Panc1 (cell line): ENCODE measurements at regions not wholly inside any gene's neighbourhood (a gene's known extent, or its start where the extent isn't known, plus 50 kb on each side); places are given as distances from the start of the nearest gene placed in this dataset.
"Not testable (repeated sequence)": the region's sequence is repeated elsewhere in the genome, so short reads cannot be mapped to it uniquely, and the experiment has no call there.

Experiments used
- POLR2AphosphoS5 ChIP-seq: IDR thresholded peaks from 2 replicates; pipeline ENCODE4 v1.6.1; 2012; ENCODE audit warnings: mild to moderate bottlenecking, low read depth, low read length, moderate library complexity
- REST ChIP-seq, 2 experiments: IDR thresholded peaks; 2 replicates each; pipeline ENCODE4 v1.6.1; 2011 to 2012; ENCODE audit warnings: low read depth in 2 of 2, control low read depth in 1 of 2, low read length in 1 of 2, mild to moderate bottlenecking in 1 of 2, moderate library complexity in 1 of 2; ENCODE audit not compliant: insufficient read depth in 1 of 2
- SIN3A ChIP-seq: IDR thresholded peaks from 2 replicates; pipeline ENCODE4 v1.6.1; 2012; ENCODE audit warnings: low read depth, mild to moderate bottlenecking, low read length, moderate library complexity, borderline replicate concordance; ENCODE audit not compliant: insufficient read depth
- TCF7L2 ChIP-seq: IDR thresholded peaks from 2 replicates; pipeline ENCODE4 v1.6.1; 2011; ENCODE audit warnings: mild to moderate bottlenecking, low read depth, low read length, inconsistent platforms
- TF ChIP-seq, protein P1 (sequence below): fragments of 450-650 bp; IDR thresholded peaks from 2 replicates; pipeline ENCODE4 v1.5.1; 2017; ENCODE audit warnings: mild to moderate bottlenecking

GRCh38 chr12:85628562-85628961 lies 207.6 kb downstream of the RASSF9 start:
- TF ChIP-seq, protein P1, sequence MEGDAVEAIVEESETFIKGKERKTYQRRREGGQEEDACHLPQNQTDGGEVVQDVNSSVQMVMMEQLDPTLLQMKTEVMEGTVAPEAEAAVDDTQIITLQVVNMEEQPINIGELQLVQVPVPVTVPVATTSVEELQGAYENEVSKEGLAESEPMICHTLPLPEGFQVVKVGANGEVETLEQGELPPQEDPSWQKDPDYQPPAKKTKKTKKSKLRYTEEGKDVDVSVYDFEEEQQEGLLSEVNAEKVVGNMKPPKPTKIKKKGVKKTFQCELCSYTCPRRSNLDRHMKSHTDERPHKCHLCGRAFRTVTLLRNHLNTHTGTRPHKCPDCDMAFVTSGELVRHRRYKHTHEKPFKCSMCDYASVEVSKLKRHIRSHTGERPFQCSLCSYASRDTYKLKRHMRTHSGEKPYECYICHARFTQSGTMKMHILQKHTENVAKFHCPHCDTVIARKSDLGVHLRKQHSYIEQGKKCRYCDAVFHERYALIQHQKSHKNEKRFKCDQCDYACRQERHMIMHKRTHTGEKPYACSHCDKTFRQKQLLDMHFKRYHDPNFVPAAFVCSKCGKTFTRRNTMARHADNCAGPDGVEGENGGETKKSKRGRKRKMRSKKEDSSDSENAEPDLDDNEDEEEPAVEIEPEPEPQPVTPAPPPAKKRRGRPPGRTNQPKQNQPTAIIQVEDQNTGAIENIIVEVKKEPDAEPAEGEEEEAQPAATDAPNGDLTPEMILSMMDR = not testable (repeated sequence)
- not testable (repeated sequence) for TF ChIP-seq REST (IDR thresholded peaks at IDR 0.05; ENCODE audit: insufficient read depth in 1 of 2, low read depth in 2 of 2, low read length in 1 of 2); SIN3A; TCF7L2; POLR2AphosphoS5
